ENCODE measurements at regions not wholly inside any gene's neighbourhood (a gene's known extent, or its start where the extent isn't known, plus 50 kb on each side); places are given as distances from the start of the nearest gene placed in this dataset.

DNA sequence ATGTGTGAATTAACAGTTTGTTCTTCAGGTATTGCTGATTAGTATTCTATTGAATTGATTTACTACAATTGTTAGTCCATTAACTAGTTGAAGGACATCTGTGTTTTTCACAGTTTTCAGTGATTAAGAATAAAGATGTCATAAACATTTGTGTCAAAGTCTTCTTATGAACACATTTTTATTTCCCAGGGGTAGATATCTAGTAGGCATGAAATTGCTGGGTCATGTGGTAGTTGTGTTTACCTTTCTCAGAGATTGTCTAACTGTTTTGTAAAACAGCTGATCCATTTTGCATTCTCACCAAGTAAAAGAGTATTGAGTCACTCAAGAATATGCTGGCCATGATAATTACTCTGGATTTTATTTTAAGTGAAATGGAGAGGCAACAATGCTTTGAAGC is 1145.3 kb downstream of the FSCB start:
- Histone ChIP-seq H3K4me3 (ENCODE audit: control insufficient read depth in 1 of 7, extremely low read depth in 1 of 7, insufficient read depth in 4 of 7, low read depth in 2 of 7, low read length in 6 of 7) (no peak overlapping the region), H3K27ac (ENCODE audit: insufficient read depth in 1 of 2, low read depth in 1 of 2, low read length in 2 of 2, poor library complexity in 1 of 2, severe bottlenecking in 2 of 2) (no peak overlapping the region), H3K27me3 (replicated peaks in 2 of 5; ENCODE audit: control insufficient read depth in 4 of 5, insufficient read depth in 5 of 5, low read length in 4 of 5) (no peaks in the 10 kb centered on the region), H3K4me1 (ENCODE audit: control extremely low read depth in 1 of 4, control insufficient read depth in 4 of 4, insufficient read depth in 4 of 4, low read length in 3 of 4) (no peaks in the 10 kb centered on the region), H3K36me3 (ENCODE audit: control insufficient read depth in 4 of 4, insufficient read depth in 4 of 4, low read length in 3 of 4) (no peaks in the 10 kb centered on the region), H3K9me3 (ENCODE audit: control extremely low read depth in 1 of 5, control insufficient read depth in 4 of 5, insufficient read depth in 2 of 5, low read depth in 1 of 5, low read length in 4 of 5) (peaks cover 0 to 1% (median 0%) of the 10 kb centered on the region in 5 experiments)
- CTCF ChIA-PET = no interaction called here
- no peak for DNase-seq
- POLR2A ChIA-PET = no interaction called here

DNA sequence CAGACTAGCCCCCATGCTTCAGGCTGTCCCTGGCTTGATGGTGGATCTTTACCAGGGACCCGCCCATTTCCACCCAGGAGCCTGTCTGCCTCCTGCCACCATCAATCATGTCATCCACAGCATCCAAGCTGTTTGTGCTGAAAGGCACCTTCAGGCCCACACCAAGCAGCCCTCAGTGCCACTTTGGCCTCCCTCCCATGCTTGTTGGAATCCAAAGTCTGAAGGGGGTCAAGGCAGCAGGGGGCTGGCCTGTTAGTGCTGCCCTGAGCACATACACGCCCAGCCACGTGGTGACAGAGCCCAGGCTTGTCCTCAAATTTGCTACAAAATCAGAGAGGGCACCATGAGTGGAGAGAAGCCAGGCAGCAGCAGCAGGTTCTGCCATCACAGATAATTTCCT is 1146.8 kb downstream of the FSCB start:
- H3K4me1 ChIP-seq (ENCODE audit: control extremely low read depth in 1 of 4, control insufficient read depth in 4 of 4, insufficient read depth in 4 of 4, low read length in 3 of 4) = no peaks in the 10 kb centered on the region
- ChIA-PET CTCF (no interaction called here), POLR2A (no interaction called here)
- no peaks in the 10 kb centered on the region for H3K27me3 ChIP-seq (replicated peaks in 2 of 5; ENCODE audit: control insufficient read depth in 4 of 5, insufficient read depth in 5 of 5, low read length in 4 of 5)
- H3K4me3 ChIP-seq (ENCODE audit: control insufficient read depth in 1 of 7, extremely low read depth in 1 of 7, insufficient read depth in 4 of 7, low read depth in 2 of 7, low read length in 6 of 7) = no peak overlapping the region
- DNase-seq = no peak
- H3K27ac ChIP-seq (ENCODE audit: insufficient read depth in 1 of 2, low read depth in 1 of 2, low read length in 2 of 2, poor library complexity in 1 of 2, severe bottlenecking in 2 of 2) = no peak overlapping the region
- WGBS (ENCODE audit: insufficient coverage) = 78% methylated on average over 2 of the region's 3 CpGs
- H3K9me3 ChIP-seq (ENCODE audit: control extremely low read depth in 1 of 5, control insufficient read depth in 4 of 5, insufficient read depth in 2 of 5, low read depth in 1 of 5, low read length in 4 of 5) = no peaks in the 10 kb centered on the region
- H3K36me3 ChIP-seq (ENCODE audit: control insufficient read depth in 4 of 4, insufficient read depth in 4 of 4, low read length in 3 of 4) = no peaks in the 10 kb centered on the region

DNA sequence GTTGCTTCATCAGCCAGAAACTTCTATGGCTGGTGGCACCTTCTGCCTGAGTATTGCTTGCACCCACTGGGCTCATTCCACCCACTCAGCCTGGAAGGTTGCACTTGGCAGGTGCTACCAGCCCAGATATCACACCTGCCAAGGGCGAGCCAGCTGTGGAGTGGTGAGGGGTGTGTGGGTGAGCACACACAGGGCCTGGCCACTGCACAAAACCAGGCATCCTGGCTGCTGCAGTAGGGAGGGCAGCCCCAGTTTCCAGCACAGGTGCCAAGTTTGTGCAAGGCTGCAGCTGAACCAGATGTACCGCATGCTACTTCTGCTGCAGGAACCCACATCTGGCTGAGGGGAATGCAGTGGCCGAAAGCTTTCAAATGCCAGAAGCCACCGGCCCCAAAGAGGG is 1147.8 kb downstream of the FSCB start:
- POLR2A ChIA-PET = no interaction called here
- DNase-seq = no peak
- H3K4me3 ChIP-seq (ENCODE audit: control insufficient read depth in 1 of 7, extremely low read depth in 1 of 7, insufficient read depth in 4 of 7, low read depth in 2 of 7, low read length in 6 of 7) = no peak overlapping the region
- H3K27me3 ChIP-seq (replicated peaks in 2 of 5; ENCODE audit: control insufficient read depth in 4 of 5, insufficient read depth in 5 of 5, low read length in 4 of 5) = no peaks in the 10 kb centered on the region
- H3K4me1 ChIP-seq (ENCODE audit: control extremely low read depth in 1 of 4, control insufficient read depth in 4 of 4, insufficient read depth in 4 of 4, low read length in 3 of 4) = no peaks in the 10 kb centered on the region
- H3K9me3 ChIP-seq (ENCODE audit: control extremely low read depth in 1 of 5, control insufficient read depth in 4 of 5, insufficient read depth in 2 of 5, low read depth in 1 of 5, low read length in 4 of 5) = peaks cover 0 to 1% (median 0%) of the 10 kb centered on the region in 5 experiments
- no peaks in the 10 kb centered on the region for H3K36me3 ChIP-seq (ENCODE audit: control insufficient read depth in 4 of 4, insufficient read depth in 4 of 4, low read length in 3 of 4)
- 92% methylated on average over 2 of the region's 4 CpGs for WGBS (ENCODE audit: insufficient coverage)
- CTCF ChIA-PET = no interaction called here
- no peak overlapping the region for H3K27ac ChIP-seq (ENCODE audit: insufficient read depth in 1 of 2, low read depth in 1 of 2, low read length in 2 of 2, poor library complexity in 1 of 2, severe bottlenecking in 2 of 2)

DNA sequence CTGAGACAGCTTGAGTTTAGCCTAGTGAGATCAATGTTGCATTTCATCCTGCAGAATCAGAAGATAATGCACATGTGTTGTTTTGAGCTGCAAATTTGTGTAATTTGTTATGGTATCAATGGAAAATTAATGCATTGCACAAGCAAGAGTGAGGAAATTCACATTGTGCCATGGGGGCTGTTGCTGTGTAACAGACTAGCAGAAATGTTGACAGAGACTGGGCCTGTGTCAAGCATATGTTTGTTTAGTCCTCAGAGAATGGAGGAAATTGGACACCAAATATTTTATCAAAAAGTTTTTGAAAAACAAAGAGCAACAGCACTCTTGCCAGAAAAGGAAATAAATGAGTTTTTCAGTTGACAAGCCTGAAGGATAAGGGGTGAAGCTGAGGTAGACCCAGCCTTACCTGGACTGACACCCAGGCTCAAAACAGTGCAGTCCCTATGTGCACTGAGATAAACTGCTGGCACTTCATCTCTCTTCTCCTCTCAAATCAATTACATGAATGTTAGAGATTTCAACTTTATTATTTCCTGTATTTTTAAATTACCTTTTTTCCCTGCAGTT is 1150.0 kb downstream of the FSCB start:
- POLR2A ChIA-PET = no interaction called here
- H3K4me3 ChIP-seq (ENCODE audit: control insufficient read depth in 1 of 7, extremely low read depth in 1 of 7, insufficient read depth in 4 of 7, low read depth in 2 of 7, low read length in 6 of 7) = no peak overlapping the region
- H3K36me3 ChIP-seq (ENCODE audit: control insufficient read depth in 4 of 4, insufficient read depth in 4 of 4, low read length in 3 of 4) = no peaks in the 10 kb centered on the region
- no peaks in the 10 kb centered on the region for H3K27me3 ChIP-seq (replicated peaks in 2 of 5; ENCODE audit: control insufficient read depth in 4 of 5, insufficient read depth in 5 of 5, low read length in 4 of 5)
- H3K9me3 ChIP-seq (ENCODE audit: control extremely low read depth in 1 of 5, control insufficient read depth in 4 of 5, insufficient read depth in 2 of 5, low read depth in 1 of 5, low read length in 4 of 5) = peaks cover 0 to 1% (median 0%) of the 10 kb centered on the region in 5 experiments
- CTCF ChIA-PET = no interaction called here
- no peak for DNase-seq
- H3K4me1 ChIP-seq (ENCODE audit: control extremely low read depth in 1 of 4, control insufficient read depth in 4 of 4, insufficient read depth in 4 of 4, low read length in 3 of 4) = no peaks in the 10 kb centered on the region
- no peak overlapping the region for H3K27ac ChIP-seq (ENCODE audit: insufficient read depth in 1 of 2, low read depth in 1 of 2, low read length in 2 of 2, poor library complexity in 1 of 2, severe bottlenecking in 2 of 2)

DNA sequence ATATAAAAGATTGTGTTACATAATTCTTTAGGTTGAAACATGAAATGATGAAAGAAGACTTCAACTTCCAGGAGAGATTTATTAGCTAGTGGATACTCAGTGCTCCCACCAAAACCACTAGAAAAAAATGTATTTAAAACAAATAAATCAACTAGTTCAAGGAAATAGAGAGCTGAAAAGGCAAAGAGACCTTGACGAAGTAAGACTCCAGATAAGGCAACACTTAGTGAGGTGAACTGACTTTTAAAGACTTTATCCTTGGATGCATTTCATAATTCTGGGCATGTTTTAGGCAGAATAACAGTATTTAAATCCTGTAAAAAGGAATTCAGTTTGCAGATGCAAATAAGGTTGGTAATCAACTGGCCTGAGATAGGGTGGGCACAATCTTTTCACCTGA is 1150.7 kb downstream of the FSCB start:
- whole genome bisulfite sequencing (ENCODE audit: insufficient coverage) = 50% methylated on average over 1 of the region's 1 CpG
- no peaks in the 10 kb centered on the region for H3K27me3 ChIP-seq (replicated peaks in 2 of 5; ENCODE audit: control insufficient read depth in 4 of 5, insufficient read depth in 5 of 5, low read length in 4 of 5)
- POLR2A ChIA-PET = no interaction called here
- no peak overlapping the region for H3K27ac ChIP-seq (ENCODE audit: insufficient read depth in 1 of 2, low read depth in 1 of 2, low read length in 2 of 2, poor library complexity in 1 of 2, severe bottlenecking in 2 of 2)
- H3K4me1 ChIP-seq (ENCODE audit: control extremely low read depth in 1 of 4, control insufficient read depth in 4 of 4, insufficient read depth in 4 of 4, low read length in 3 of 4) = no peaks in the 10 kb centered on the region
- CTCF ChIA-PET = no interaction called here
- no peak for DNase-seq
- H3K4me3 ChIP-seq (ENCODE audit: control insufficient read depth in 1 of 7, extremely low read depth in 1 of 7, insufficient read depth in 4 of 7, low read depth in 2 of 7, low read length in 6 of 7) = no peak overlapping the region
- H3K36me3 ChIP-seq (ENCODE audit: control insufficient read depth in 4 of 4, insufficient read depth in 4 of 4, low read length in 3 of 4) = no peaks in the 10 kb centered on the region
- peaks cover 0 to 1% (median 0%) of the 10 kb centered on the region in 5 experiments for H3K9me3 ChIP-seq (ENCODE audit: control extremely low read depth in 1 of 5, control insufficient read depth in 4 of 5, insufficient read depth in 2 of 5, low read depth in 1 of 5, low read length in 4 of 5)

DNA sequence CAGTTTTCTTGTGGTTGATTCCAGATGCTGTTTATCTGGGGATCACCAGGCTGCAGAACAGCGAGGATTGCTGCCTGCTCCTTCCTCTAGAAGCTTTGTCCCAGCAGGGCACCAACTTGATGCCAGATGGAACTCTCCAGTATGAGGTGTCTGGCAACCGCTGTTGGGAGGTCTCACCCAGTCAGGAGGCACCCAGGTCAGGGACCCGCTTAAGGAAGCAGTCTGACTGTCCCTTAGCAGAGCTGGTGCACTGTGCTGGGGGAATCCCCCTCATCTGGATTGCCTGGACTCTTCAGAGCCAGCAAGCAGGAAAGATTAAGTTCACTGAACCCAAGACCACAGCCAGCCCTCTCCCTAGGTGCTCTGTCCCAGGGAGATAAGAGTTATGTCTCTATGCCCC is 1165.2 kb downstream of the FSCB start:
- no peaks in the 10 kb centered on the region for H3K9me3 ChIP-seq (ENCODE audit: control extremely low read depth in 1 of 5, control insufficient read depth in 4 of 5, insufficient read depth in 2 of 5, low read depth in 1 of 5, low read length in 4 of 5)
- ChIA-PET POLR2A (no interaction called here), CTCF (no interaction called here)
- H3K27me3 ChIP-seq (replicated peaks in 2 of 5; ENCODE audit: control insufficient read depth in 4 of 5, insufficient read depth in 5 of 5, low read length in 4 of 5) = no peaks in the 10 kb centered on the region
- WGBS (ENCODE audit: insufficient coverage) = 100% methylated on average over 3 of the region's 3 CpGs
- no peak for DNase-seq
- no peak overlapping the region for H3K27ac ChIP-seq (ENCODE audit: insufficient read depth in 1 of 2, low read depth in 1 of 2, low read length in 2 of 2, poor library complexity in 1 of 2, severe bottlenecking in 2 of 2)
- no peaks in the 10 kb centered on the region for H3K4me1 ChIP-seq (ENCODE audit: control extremely low read depth in 1 of 4, control insufficient read depth in 4 of 4, insufficient read depth in 4 of 4, low read length in 3 of 4)
- H3K4me3 ChIP-seq (ENCODE audit: control insufficient read depth in 1 of 7, extremely low read depth in 1 of 7, insufficient read depth in 4 of 7, low read depth in 2 of 7, low read length in 6 of 7) = no peak overlapping the region
- H3K36me3 ChIP-seq (ENCODE audit: control insufficient read depth in 4 of 4, insufficient read depth in 4 of 4, low read length in 3 of 4) = no peaks in the 10 kb centered on the region

DNA sequence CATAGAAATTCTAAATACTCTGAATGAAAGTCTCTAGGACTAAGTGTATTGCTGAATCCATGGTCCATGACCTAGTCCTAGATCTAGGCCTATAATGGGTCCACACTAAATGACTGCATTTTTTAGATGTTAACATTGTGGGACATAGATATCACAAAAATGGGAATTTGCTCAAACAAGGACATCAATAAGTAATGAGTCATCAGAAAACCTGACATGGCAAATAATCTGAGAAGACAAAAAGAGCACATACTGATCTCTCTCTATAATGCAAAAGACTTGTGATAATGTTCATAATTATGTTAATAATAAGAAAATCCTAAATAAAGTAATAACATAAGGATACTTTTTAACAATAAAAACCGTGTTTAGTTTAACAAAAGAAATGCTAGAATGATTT is 1168.4 kb downstream of the FSCB start:
- no peak overlapping the region for H3K27ac ChIP-seq (ENCODE audit: insufficient read depth in 1 of 2, low read depth in 1 of 2, low read length in 2 of 2, poor library complexity in 1 of 2, severe bottlenecking in 2 of 2)
- no peaks in the 10 kb centered on the region for H3K27me3 ChIP-seq (replicated peaks in 2 of 5; ENCODE audit: control insufficient read depth in 4 of 5, insufficient read depth in 5 of 5, low read length in 4 of 5)
- CTCF ChIA-PET = no interaction called here
- H3K4me3 ChIP-seq (ENCODE audit: control insufficient read depth in 1 of 7, extremely low read depth in 1 of 7, insufficient read depth in 4 of 7, low read depth in 2 of 7, low read length in 6 of 7) = no peak overlapping the region
- POLR2A ChIA-PET = no interaction called here
- DNase-seq = no peak
- H3K9me3 ChIP-seq (ENCODE audit: control extremely low read depth in 1 of 5, control insufficient read depth in 4 of 5, insufficient read depth in 2 of 5, low read depth in 1 of 5, low read length in 4 of 5) = no peaks in the 10 kb centered on the region
- no peaks in the 10 kb centered on the region for H3K4me1 ChIP-seq (ENCODE audit: control extremely low read depth in 1 of 4, control insufficient read depth in 4 of 4, insufficient read depth in 4 of 4, low read length in 3 of 4)
- no peaks in the 10 kb centered on the region for H3K36me3 ChIP-seq (ENCODE audit: control insufficient read depth in 4 of 4, insufficient read depth in 4 of 4, low read length in 3 of 4)
- no CpG with 5 or more reads among the region's 1 CpG for WGBS (ENCODE audit: insufficient coverage)

Data from common myeloid progenitor, CD34-positive (primary cell).